ENCODE measurements at regions not wholly inside any gene's neighbourhood (a gene's known extent, or its start where the extent isn't known, plus 50 kb on each side); places are given as distances from the start of the nearest gene placed in this dataset.
"Not testable (repeated sequence)": the region's sequence is repeated elsewhere in the genome, so short reads cannot be mapped to it uniquely, and the experiment has no call there.

DNA sequence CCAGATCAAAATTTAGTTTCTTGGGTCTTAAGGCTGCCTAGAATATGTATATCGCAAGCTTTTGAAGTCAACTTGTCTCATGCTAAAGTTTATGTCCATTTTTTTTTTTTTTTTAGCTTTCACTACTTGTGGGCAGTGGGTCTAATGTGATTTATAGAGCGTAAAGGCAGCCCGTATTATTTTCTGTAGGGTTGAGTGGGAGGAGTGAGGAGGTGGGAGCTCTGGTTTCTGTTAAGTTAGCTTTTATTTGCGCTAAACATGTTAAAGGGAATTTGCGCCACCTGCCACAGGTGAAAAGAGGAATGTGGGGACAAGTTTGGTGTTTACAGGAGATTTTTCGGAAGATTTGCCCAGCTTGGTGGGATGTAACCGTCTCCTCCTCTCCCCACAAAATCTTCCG is 234.2 kb downstream of the IL20RB start:
- POLR2A ChIA-PET, result no interaction called here
- H3K27me3 Mint-ChIP-seq, result no peaks in the 10 kb centered on the region
- H3K4me1 Mint-ChIP-seq, result no peaks in the 10 kb centered on the region
- H3K4me3 Mint-ChIP-seq, result no peak overlapping the region
- no peaks in the 10 kb centered on the region for H3K9me3 Mint-ChIP-seq
- CTCF ChIA-PET, result no interaction called here
- H3K27ac Mint-ChIP-seq, result no peak overlapping the region
- no peaks in the 10 kb centered on the region for H3K36me3 Mint-ChIP-seq (ENCODE audit: low read depth)
- no peak for DNase-seq

DNA sequence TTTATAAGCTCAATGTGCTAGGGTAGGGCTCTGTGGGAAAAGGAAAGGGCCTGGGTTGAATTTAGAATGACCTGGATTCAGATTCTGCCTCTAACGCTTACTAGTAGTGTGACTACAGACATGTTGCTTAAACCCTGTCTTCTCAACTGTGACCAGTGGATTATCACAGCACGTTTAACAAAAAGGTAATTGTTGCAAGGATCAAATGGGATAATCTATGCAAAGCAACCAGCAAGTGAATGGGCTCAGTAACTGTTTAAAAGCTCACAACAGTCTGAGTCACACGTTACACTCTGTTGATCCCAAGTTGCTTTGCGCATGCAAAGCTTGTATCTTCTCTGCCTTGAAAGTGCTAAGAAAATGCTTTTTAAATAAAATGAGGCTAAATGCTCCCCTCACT is 236.5 kb downstream of the IL20RB start:
- CTCF ChIA-PET, result no interaction called here
- H3K36me3 Mint-ChIP-seq (ENCODE audit: low read depth), result no peaks in the 10 kb centered on the region
- no peak overlapping the region for H3K4me3 Mint-ChIP-seq
- POLR2A ChIA-PET, result no interaction called here
- H3K9me3 Mint-ChIP-seq, result peaks cover under 1% of the 10 kb centered on the region
- H3K27me3 Mint-ChIP-seq, result no peaks in the 10 kb centered on the region
- no peaks in the 10 kb centered on the region for H3K4me1 Mint-ChIP-seq
- H3K27ac Mint-ChIP-seq, result no peak overlapping the region
- no peak for DNase-seq

DNA sequence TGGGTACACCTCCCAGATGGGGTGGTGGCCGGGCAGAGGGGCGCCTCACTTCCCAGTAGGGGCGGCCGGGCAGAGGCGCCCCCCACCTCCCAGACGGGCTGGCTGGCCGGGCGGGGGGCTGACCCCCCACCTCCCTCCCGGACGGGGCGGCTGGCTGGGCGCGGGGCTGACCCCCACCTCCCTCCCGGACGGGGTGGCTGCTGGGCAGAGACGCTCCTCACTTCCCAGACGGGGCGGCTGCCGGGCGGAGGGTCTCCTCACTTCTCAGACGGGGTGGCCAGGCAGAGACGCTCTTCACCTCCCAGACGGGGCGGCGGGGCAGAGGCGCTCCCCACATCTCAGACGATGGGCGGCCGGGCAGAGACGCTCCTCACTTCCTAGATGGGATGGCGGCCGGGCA is 240.6 kb downstream of the IL20RB start:
- H3K4me3 Mint-ChIP-seq; H3K9me3 Mint-ChIP-seq; CTCF ChIA-PET; H3K27me3 Mint-ChIP-seq; H3K4me1 Mint-ChIP-seq; POLR2A ChIA-PET; H3K36me3 Mint-ChIP-seq (ENCODE audit: low read depth); H3K27ac Mint-ChIP-seq; DNase-seq: not testable (repeated sequence)

DNA sequence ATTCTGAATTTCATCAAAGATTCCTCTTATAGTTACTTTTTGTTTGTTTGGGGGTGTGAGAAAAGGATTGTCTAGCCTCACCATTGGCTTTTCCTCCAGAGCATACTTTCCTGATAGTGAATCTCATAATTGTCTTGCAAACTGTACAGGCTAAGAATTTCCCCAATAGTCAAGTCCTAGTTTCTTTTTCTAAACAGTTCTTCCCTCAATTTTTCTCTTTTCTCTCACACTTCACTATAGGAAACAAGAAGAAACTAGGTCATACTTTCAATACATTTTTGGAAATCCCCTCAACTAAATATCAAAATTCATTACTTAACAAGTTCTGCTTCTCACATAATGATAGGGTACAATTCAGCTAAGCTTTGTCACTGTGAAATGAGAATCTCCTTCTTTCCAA is 241.9 kb downstream of the IL20RB start:
- ChIA-PET CTCF (no interaction called here), POLR2A (no interaction called here)
- no peaks in the 10 kb centered on the region for H3K36me3 Mint-ChIP-seq (ENCODE audit: low read depth)
- peaks cover 3% of the 10 kb centered on the region for H3K9me3 Mint-ChIP-seq
- H3K27me3 Mint-ChIP-seq, result no peaks in the 10 kb centered on the region
- H3K27ac Mint-ChIP-seq, result no peak overlapping the region
- H3K4me1 Mint-ChIP-seq, result no peaks in the 10 kb centered on the region
- no peak for DNase-seq
- no peak overlapping the region for H3K4me3 Mint-ChIP-seq

DNA sequence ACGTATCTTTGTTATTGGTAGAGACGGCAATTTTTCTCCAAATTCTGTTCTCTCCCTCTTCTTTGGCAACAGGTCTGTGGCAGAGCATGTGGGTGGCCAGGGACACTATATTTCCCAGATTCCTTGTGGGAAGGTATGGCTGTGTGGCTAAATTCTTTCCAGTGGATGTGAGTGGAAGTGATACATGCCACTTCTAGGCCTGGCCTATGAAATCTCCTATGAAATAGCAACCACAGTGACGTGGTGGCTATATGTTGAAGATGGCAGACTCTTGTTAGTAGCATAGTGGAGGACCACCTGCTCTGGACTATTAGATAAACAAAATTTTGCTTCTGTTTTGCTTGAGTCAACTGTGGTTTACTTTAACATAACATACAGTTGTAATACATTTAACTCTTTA is 243.3 kb downstream of the IL20RB start:
- no peak for DNase-seq
- no peaks in the 10 kb centered on the region for H3K27me3 Mint-ChIP-seq
- POLR2A ChIA-PET, result no interaction called here
- no peak overlapping the region for H3K4me3 Mint-ChIP-seq
- peaks cover 3% of the 10 kb centered on the region for H3K9me3 Mint-ChIP-seq
- no peaks in the 10 kb centered on the region for H3K4me1 Mint-ChIP-seq
- no peak overlapping the region for H3K27ac Mint-ChIP-seq
- CTCF ChIA-PET, result no interaction called here
- no peaks in the 10 kb centered on the region for H3K36me3 Mint-ChIP-seq (ENCODE audit: low read depth)

DNA sequence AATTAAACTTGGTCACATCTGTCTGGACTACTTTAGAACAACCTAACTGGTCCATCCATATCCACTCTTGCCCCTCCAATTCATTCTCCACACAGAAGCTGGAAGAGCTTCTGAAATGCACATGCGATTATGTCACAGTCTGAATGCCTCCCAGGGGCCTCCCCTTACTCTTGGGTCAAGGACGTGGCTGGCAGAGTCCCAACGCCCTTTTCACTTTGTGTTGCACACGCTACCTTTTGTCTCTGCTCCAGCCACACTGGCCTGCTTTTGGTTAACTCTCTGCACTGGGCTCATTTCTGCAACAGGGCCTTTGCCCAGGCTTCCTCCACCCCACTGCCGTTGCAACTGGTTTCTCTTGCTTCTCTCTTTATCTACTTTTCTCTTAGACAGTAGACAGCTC is 245.2 kb downstream of the IL20RB start:
- no peak for DNase-seq
- peaks cover 3% of the 10 kb centered on the region for H3K9me3 Mint-ChIP-seq
- H3K36me3 Mint-ChIP-seq (ENCODE audit: low read depth), result no peaks in the 10 kb centered on the region
- no peak overlapping the region for H3K27ac Mint-ChIP-seq
- CTCF ChIA-PET, result no interaction called here
- POLR2A ChIA-PET, result no interaction called here
- H3K27me3 Mint-ChIP-seq, result no peaks in the 10 kb centered on the region
- H3K4me1 Mint-ChIP-seq, result no peaks in the 10 kb centered on the region
- no peak overlapping the region for H3K4me3 Mint-ChIP-seq

DNA sequence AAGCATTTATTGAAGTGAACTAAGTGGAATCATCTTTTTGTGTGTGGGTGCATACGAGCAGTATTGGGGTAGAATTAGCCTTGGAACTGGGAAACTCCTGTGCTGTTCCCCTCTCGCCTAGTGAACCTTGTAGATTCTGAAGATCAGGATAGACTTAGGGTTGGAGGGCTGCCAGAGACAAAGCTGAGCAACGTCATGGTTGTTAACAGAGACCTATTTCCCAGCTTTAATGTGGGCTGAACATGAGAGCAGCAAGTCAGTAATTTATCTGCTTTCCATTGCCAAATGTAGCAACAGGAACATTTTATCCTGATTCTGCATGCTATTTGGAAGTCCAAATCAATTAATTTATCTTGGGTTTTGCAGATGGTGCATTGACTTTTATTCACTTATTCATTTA is 246.6 kb downstream of the IL20RB start:
- ChIA-PET CTCF (no interaction called here), POLR2A (no interaction called here)
- Mint-ChIP-seq H3K9me3 (peaks cover 2% of the 10 kb centered on the region), H3K4me1 (no peaks in the 10 kb centered on the region), H3K27ac (no peak overlapping the region), H3K27me3 (no peaks in the 10 kb centered on the region), H3K4me3 (no peak overlapping the region), H3K36me3 (ENCODE audit: low read depth) (no peaks in the 10 kb centered on the region)
- DNase-seq, result no peak

DNA sequence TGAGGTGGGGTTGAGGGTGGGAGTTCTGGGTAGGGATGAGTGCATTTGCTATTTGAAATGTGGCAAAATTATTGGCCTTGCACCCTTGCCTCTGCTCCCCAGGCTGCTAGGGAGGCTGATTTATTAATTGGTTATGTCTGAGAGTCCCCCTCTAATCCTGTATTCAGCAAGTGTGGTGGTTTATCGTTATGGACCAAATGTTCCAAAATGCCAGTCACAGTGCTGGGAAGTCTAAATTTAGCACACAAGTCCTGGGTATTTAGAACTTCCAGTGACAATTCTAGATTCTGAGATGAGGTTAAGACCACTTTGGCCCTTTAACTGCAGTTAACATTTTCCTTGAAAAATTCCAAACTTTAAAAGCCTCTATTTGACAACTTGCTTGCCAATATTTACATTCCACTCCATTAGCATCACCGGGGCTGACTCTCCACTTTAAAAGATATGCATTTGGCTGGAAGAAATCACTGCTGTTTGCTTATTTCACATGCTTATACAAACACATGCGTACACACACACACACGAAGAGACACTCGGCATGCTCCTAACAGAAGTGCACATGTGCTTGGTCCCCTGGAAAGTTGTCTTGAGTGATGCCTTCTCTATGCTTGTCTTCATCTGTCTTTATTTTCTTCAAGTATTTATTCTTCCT is 247.7 kb downstream of the IL20RB start:
- H3K4me3 Mint-ChIP-seq, result no peak overlapping the region
- DNase-seq, result no peak
- no peaks in the 10 kb centered on the region for H3K27me3 Mint-ChIP-seq
- CTCF ChIA-PET, result no interaction called here
- H3K36me3 Mint-ChIP-seq (ENCODE audit: low read depth), result no peaks in the 10 kb centered on the region
- H3K4me1 Mint-ChIP-seq, result no peaks in the 10 kb centered on the region
- POLR2A ChIA-PET, result no interaction called here
- no peaks in the 10 kb centered on the region for H3K9me3 Mint-ChIP-seq
- H3K27ac Mint-ChIP-seq, result no peak overlapping the region

DNA sequence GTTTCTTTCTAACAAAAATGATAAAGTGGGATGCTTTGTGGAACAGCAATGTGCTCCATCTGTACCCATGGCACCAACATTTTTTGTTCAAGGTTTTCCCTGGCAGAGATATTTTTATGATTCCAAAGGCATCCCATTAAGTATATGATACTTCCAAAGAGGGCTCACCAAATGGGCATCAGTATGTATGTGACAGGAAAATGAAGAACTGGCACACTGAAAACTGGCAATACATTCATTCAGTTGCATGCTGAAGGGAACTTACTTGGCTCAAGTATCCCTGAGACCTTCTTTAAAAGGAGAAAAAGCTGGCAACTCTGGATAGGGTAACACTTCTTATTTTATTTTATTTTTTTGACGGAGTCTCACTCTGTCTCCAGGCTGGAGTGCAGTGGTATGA is 249.8 kb downstream of the IL20RB start:
- no peak for DNase-seq
- H3K4me3 Mint-ChIP-seq, result no peak overlapping the region

DNA sequence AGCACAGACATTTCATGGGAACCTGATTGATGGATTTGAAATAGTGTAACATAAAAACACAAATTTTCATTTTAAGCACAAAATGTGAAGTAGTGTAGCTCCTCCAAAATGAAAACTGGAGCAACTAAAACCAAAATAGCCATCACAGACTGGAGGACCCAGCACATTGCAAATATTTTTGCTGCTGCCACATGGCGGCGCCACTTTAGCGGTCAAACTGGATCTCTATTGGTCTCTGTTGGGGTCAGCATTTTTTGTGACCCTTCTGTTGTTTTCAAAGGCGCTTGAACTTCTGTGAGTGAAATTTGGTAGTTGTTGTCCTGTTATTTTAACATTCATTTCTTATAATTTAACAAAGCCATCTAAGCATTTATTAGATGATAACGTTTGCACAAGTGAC is 259.9 kb downstream of the IL20RB start:
- H3K4me1 Mint-ChIP-seq, result no peaks in the 10 kb centered on the region
- no peaks in the 10 kb centered on the region for H3K27me3 Mint-ChIP-seq
- H3K27ac Mint-ChIP-seq, result no peak overlapping the region
- ChIA-PET CTCF (no interaction called here), POLR2A (no interaction called here)
- DNase-seq, result no peak
- no peaks in the 10 kb centered on the region for H3K36me3 Mint-ChIP-seq (ENCODE audit: low read depth)
- H3K9me3 Mint-ChIP-seq, result no peaks in the 10 kb centered on the region
- H3K4me3 Mint-ChIP-seq, result no peak overlapping the region

More for the DNA sequence above, 249.8 kb downstream of the IL20RB start:
- Mint-ChIP-seq H3K36me3 (ENCODE audit: low read depth) (no peaks in the 10 kb centered on the region), H3K4me1 (no peaks in the 10 kb centered on the region), H3K9me3 (no peaks in the 10 kb centered on the region), H3K27me3 (no peaks in the 10 kb centered on the region), H3K27ac (no peak overlapping the region)
- POLR2A ChIA-PET, result no interaction called here
- CTCF ChIA-PET, result no interaction called here

DNA sequence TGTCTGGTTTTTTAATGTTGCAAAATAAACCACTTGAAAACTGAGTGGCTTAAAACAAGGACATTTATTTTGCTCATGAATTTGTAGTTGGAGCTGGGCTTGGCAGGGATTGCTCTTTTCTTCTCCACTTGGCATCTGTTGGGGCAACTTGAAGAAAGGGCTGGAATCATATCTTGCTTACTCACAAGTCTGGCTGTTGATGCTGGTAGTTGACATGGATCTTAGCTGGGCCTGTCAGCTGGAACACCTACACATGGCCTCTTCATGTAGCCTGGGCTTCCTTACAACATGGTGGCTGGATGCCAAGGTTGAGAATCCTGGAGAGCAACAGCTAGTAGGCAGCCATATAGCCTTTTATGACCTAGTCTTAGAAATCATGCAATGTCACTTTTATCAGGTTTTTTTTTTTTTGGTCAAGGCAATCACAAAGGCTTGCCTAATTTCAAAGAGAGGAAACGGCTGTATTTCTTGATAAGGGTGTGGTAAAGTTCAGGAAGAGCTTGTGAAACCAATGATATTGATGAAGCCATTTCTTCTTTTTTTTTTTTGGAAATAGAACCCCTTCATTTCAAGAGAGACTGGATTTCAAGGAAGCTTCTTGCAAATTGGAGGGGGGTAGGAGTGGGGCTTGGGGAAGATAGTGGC is 262.1 kb downstream of the IL20RB start:
- Mint-ChIP-seq H3K36me3 (ENCODE audit: low read depth) (no peaks in the 10 kb centered on the region), H3K4me1 (no peaks in the 10 kb centered on the region), H3K27ac (no peak overlapping the region), H3K27me3 (no peaks in the 10 kb centered on the region), H3K4me3 (no peak overlapping the region), H3K9me3 (no peaks in the 10 kb centered on the region)
- CTCF ChIA-PET, result no interaction called here
- no peak for DNase-seq
- POLR2A ChIA-PET, result no interaction called here

DNA sequence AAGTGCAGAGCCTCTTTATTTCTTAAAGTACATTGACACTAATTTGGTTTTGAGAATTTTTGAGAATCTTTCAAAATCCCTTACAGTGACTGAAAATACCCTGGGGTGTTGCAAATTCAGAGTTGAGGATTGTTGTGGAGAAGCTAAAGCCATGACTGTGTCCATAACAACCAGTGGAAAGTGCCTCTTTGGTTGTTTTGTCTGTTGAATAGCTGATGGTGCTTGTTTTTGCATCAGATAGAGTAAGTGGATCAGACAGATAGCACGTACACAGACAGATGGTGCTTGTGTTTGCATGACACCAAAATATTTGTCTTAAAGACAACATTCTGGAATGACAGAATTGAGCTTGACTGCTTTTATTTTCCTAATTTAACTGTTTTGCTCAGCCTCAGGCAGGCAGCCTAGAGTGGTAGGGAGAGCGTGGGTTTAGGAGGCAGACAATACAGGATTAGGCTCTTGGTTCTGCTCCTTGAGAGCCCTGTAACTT is 265.0 kb downstream of the IL20RB start:
- Mint-ChIP-seq H3K36me3 (ENCODE audit: low read depth) (no peaks in the 10 kb centered on the region), H3K4me1 (no peaks in the 10 kb centered on the region), H3K27ac (no peak overlapping the region), H3K9me3 (no peaks in the 10 kb centered on the region), H3K27me3 (no peaks in the 10 kb centered on the region), H3K4me3 (no peak overlapping the region)
- ChIA-PET POLR2A (no interaction called here), CTCF (no interaction called here)
- no peak for DNase-seq

DNA sequence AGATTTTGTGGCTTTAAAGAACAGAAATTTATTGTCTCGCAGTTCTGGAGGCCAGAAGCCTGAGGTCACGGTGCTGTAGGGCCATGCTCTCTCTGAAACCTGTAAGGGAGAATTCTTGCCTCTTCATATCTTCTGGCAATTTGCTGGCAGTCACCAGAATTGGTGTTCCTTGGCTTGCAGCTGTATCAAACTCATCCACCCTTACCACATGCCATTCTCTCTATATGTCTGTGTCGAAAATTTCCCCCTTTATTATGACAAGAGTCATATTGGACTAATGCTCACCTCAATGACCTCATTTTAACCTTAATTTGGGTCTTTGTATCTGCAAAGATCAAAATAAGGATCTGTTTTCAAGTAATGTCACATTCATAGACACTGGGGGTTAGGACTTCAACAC is 266.7 kb downstream of the IL20RB start:
- DNase-seq, result no peak
- Mint-ChIP-seq H3K9me3 (no peaks in the 10 kb centered on the region), H3K4me1 (no peaks in the 10 kb centered on the region), H3K27ac (no peak overlapping the region), H3K4me3 (no peak overlapping the region), H3K27me3 (no peaks in the 10 kb centered on the region), H3K36me3 (ENCODE audit: low read depth) (no peaks in the 10 kb centered on the region)
- ChIA-PET POLR2A (no interaction called here), CTCF (no interaction called here)

DNA sequence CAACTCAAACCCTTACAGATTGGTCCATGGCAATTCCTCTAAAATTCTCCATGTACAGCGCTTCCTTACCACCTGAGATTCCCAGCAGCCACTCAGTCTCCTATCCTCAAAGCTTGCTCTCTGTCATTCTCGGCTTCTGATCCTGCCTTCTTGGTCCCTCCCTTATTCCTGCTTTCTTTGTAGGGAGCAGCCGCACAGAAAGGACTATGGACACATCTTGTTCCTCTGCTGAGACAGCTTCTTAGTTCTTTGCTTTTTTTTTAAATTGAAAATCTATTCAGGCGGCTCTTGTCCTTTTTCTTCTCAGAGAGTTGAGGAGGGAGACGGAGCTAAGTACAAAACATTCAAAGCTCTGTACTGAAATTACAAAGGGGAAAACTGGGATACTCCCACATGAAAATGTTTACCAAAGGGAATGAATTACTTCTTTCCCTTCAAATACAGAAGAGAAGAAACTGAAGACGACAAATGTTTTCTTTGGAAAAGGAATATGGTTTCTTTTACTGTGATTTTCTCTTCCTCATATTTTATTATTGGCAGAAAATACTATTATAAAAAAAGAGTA is 285.1 kb downstream of the IL20RB start:
- no peak for DNase-seq
- Mint-ChIP-seq H3K36me3 (ENCODE audit: low read depth) (no peaks in the 10 kb centered on the region), H3K27me3 (peaks cover 1% of the 10 kb centered on the region), H3K27ac (no peak overlapping the region), H3K9me3 (no peaks in the 10 kb centered on the region), H3K4me1 (no peaks in the 10 kb centered on the region), H3K4me3 (no peak overlapping the region)
- POLR2A ChIA-PET, result no interaction called here
- CTCF ChIA-PET, result no interaction called here

Measured in activated CD4-positive, alpha-beta memory T cell treated with anti-CD3 and anti-CD28 coated beads, Interleukin-2, amount 10 ng/mL, durations not matched to agents 7 days and 5 days (primary cell).